ENCODE measurements at regions not wholly inside any gene's neighbourhood (a gene's known extent, or its start where the extent isn't known, plus 50 kb on each side); places are given as distances from the start of the nearest gene placed in this dataset.

- Mint-ChIP-seq H3K4me3 (no peak overlapping the region), H3K27me3 (no peaks in the 10 kb centered on the region), H3K9me3 (no peaks in the 10 kb centered on the region), H3K4me1 (no peaks in the 10 kb centered on the region), H3K36me3 (peaks cover 4% of the 10 kb centered on the region), H3K27ac (no peak overlapping the region)
Measured at GRCh38 chr6:2384528-2384927, 139.1 kb upstream of the GMDS start.

- Mint-ChIP-seq H3K27ac (no peak overlapping the region), H3K36me3 (peaks cover 2% of the 10 kb centered on the region), H3K27me3 (no peaks in the 10 kb centered on the region), H3K4me1 (no peaks in the 10 kb centered on the region), H3K4me3 (no peak overlapping the region), H3K9me3 (no peaks in the 10 kb centered on the region)
Measured at GRCh38 chr6:2381872-2382661, 136.7 kb upstream of the GMDS start.

GRCh38 chr6:2378891-2379652 is 133.7 kb upstream of the GMDS start:
- Mint-ChIP-seq H3K9me3 (no peaks in the 10 kb centered on the region), H3K27ac (no peak overlapping the region), H3K4me3 (no peak overlapping the region), H3K27me3 (no peaks in the 10 kb centered on the region), H3K36me3 (no peaks in the 10 kb centered on the region), H3K4me1 (no peaks in the 10 kb centered on the region)

DNA sequence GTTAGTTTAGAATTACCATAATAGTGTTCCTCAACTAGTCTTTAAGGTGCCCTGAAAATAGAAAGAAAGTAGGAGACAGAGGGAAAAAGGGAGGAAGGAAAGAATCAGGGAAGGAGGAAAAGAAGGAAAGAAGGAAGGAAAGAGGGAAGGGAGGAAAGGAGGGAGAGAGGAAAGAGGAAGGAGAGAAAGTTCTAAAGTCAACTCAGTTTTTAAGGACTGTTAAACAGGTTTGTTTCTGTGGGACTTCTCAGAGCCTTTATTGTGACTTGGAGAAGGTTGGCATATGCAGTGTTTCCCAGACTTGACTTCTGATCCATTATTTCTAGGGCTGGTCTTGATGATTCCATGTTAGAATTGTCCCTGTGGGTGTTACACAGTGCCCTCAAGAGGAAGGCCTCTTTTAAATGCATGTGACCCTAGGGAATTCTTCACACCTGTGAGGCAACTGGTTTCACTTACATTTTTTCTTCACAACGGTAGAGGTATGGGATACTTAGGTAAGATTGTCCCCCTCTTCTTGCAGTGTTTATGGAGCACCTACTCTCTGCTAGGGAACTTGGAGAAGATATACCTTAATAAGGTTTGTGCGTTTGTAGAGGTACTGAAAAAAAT is 132.7 kb upstream of the GMDS start:
- H3K27ac Mint-ChIP-seq, result no peak overlapping the region
- no peaks in the 10 kb centered on the region for H3K36me3 Mint-ChIP-seq
- no peaks in the 10 kb centered on the region for H3K27me3 Mint-ChIP-seq
- H3K4me3 Mint-ChIP-seq, result no peak overlapping the region
- H3K9me3 Mint-ChIP-seq, result no peaks in the 10 kb centered on the region
- H3K4me1 Mint-ChIP-seq, result no peaks in the 10 kb centered on the region

- Mint-ChIP-seq H3K27ac (no peak overlapping the region), H3K27me3 (no peaks in the 10 kb centered on the region), H3K9me3 (no peaks in the 10 kb centered on the region), H3K36me3 (no peaks in the 10 kb centered on the region), H3K4me1 (no peaks in the 10 kb centered on the region), H3K4me3 (no peak overlapping the region)
Measured at GRCh38 chr6:2376429-2377355, 131.3 kb upstream of the GMDS start.

DNA sequence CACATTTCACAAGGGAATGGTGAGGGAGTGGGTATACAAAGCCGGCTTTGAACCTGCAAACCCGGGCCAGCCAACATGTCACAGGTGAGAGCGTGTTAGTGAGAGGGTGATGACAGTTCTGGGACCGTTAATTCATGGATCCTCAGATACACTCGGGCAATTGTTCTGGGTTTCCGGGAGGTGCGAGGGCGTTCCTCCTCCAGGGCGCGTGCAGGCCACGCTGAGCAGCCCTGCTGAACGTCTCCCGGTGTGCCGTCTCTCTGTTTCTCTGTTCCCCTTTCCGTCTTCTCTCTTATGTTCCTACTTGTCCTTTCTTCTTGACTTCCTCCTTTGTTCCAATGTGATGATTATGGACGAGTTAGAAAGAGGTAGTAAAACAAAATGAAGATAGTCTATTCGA is 130.0 kb upstream of the GMDS start:
- no peak overlapping the region for H3K27ac Mint-ChIP-seq
- no peaks in the 10 kb centered on the region for H3K27me3 Mint-ChIP-seq
- H3K9me3 Mint-ChIP-seq, result no peaks in the 10 kb centered on the region
- H3K4me1 Mint-ChIP-seq, result no peaks in the 10 kb centered on the region
- H3K4me3 Mint-ChIP-seq, result no peak overlapping the region
- H3K36me3 Mint-ChIP-seq, result no peaks in the 10 kb centered on the region

- no peaks in the 10 kb centered on the region for H3K4me1 Mint-ChIP-seq
- H3K4me3 Mint-ChIP-seq, result no peak overlapping the region
- H3K9me3 Mint-ChIP-seq, result no peaks in the 10 kb centered on the region
Measured at GRCh38 chr6:2369606-2370005, 124.2 kb upstream of the GMDS start.

DNA sequence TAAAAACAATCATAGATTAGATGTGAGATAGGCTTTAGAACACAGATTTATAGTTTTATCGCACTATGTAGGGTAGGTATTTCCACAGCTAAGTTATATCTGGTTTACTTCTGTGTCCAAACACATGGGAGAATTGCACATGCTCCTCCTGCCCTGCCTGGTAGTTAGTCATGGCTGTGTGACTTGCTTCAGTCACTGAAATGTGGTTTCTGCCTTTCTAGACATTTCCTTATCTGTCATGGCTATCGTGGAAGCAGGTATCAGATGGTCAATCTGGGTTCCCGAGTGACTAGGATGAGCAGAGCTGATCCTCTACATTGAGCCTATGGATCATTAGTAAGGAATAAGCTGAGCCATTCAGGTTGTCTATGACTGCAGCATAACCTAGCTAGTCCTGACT is 117.8 kb upstream of the GMDS start:
- Mint-ChIP-seq H3K4me3 (no peak overlapping the region), H3K36me3 (peaks cover 14% of the 10 kb centered on the region), H3K4me1 (no peaks in the 10 kb centered on the region), H3K27ac (no peak overlapping the region), H3K9me3 (no peaks in the 10 kb centered on the region), H3K27me3 (no peaks in the 10 kb centered on the region)

More at GRCh38 chr6:2369606-2370005, 124.2 kb upstream of the GMDS start:
- no peaks in the 10 kb centered on the region for H3K27me3 Mint-ChIP-seq
- no peak overlapping the region for H3K27ac Mint-ChIP-seq
- no peaks in the 10 kb centered on the region for H3K36me3 Mint-ChIP-seq

GRCh38 chr6:2361195-2361594 is 115.8 kb upstream of the GMDS start:
- H3K36me3 Mint-ChIP-seq, result peaks cover 15% of the 10 kb centered on the region
- H3K9me3 Mint-ChIP-seq, result no peaks in the 10 kb centered on the region
- no peak overlapping the region for H3K4me3 Mint-ChIP-seq
- no peaks in the 10 kb centered on the region for H3K4me1 Mint-ChIP-seq
- H3K27ac Mint-ChIP-seq, result no peak overlapping the region
- no peaks in the 10 kb centered on the region for H3K27me3 Mint-ChIP-seq

- Mint-ChIP-seq H3K36me3 (peaks cover 15% of the 10 kb centered on the region), H3K4me3 (no peak overlapping the region), H3K9me3 (no peaks in the 10 kb centered on the region), H3K4me1 (no peaks in the 10 kb centered on the region), H3K27ac (no peak overlapping the region), H3K27me3 (no peaks in the 10 kb centered on the region)
Measured at GRCh38 chr6:2360716-2361115, 115.3 kb upstream of the GMDS start.

DNA sequence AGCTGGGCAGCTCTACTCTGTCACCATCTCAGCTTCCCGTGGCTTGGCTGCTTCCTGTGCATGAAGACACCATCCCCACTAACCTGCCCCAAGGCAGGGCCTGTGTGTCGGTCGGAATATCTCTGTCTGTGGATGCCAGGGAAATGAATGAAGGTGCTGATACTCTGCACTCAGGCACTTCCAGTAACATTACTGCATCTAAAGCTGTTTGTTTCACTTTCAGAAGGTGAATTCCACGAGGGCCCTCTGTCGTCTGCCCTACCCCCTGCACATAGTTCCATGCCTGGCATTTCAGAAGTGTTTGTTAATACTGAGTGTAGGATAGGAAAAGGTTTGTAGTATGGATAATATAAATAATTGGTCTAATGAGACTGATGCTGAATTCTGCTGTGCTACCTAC is 114.7 kb upstream of the GMDS start:
- H3K27me3 Mint-ChIP-seq, result no peaks in the 10 kb centered on the region
- peaks cover 15% of the 10 kb centered on the region for H3K36me3 Mint-ChIP-seq
- no peak overlapping the region for H3K27ac Mint-ChIP-seq
- H3K4me3 Mint-ChIP-seq, result no peak overlapping the region
- no peaks in the 10 kb centered on the region for H3K4me1 Mint-ChIP-seq
- H3K9me3 Mint-ChIP-seq, result no peaks in the 10 kb centered on the region

GRCh38 chr6:2355150-2355549 is 109.7 kb upstream of the GMDS start:
- H3K27ac Mint-ChIP-seq, result no peak overlapping the region
- no peak overlapping the region for H3K4me3 Mint-ChIP-seq
- H3K4me1 Mint-ChIP-seq, result no peaks in the 10 kb centered on the region

GRCh38 chr6:2354138-2354491 is 108.7 kb upstream of the GMDS start:
- Mint-ChIP-seq H3K4me1 (no peaks in the 10 kb centered on the region), H3K9me3 (no peaks in the 10 kb centered on the region), H3K27me3 (no peaks in the 10 kb centered on the region), H3K4me3 (no peak overlapping the region), H3K27ac (no peak overlapping the region), H3K36me3 (peaks cover 3% of the 10 kb centered on the region)

More at GRCh38 chr6:2355150-2355549, 109.7 kb upstream of the GMDS start:
- Mint-ChIP-seq H3K36me3 (peaks cover 8% of the 10 kb centered on the region), H3K9me3 (no peaks in the 10 kb centered on the region), H3K27me3 (no peaks in the 10 kb centered on the region)

- H3K4me1 Mint-ChIP-seq, result no peaks in the 10 kb centered on the region
- H3K36me3 Mint-ChIP-seq, result peaks cover 3% of the 10 kb centered on the region
- H3K27me3 Mint-ChIP-seq, result no peaks in the 10 kb centered on the region
- no peaks in the 10 kb centered on the region for H3K9me3 Mint-ChIP-seq
- H3K27ac Mint-ChIP-seq, result no peak overlapping the region
- H3K4me3 Mint-ChIP-seq, result no peak overlapping the region
Measured at GRCh38 chr6:2353412-2354137, 108.2 kb upstream of the GMDS start.

All from activated naive CD4-positive, alpha-beta T cell treated with anti-CD3 and anti-CD28 coated beads, Interleukin-2, amount 50 U/mL, for 24 hours (primary cell).